Caki2 (cell line): ENCODE measurements at regions not wholly inside any gene's neighbourhood (a gene's known extent, or its start where the extent isn't known, plus 50 kb on each side); places are given as distances from the start of the nearest gene placed in this dataset.

Source experiments
- DNase-seq: peaks from one replicate; pipeline ENCODE4 v3.0.0-alpha.2; 2015; ENCODE audit warnings: low read depth
- in situ Hi-C: cut with HindIII; loops from 2 replicates; pipeline ENCODE4 v1.10.0; 2016; ENCODE audit warnings: low sequenced_read_pairs, low pct_unique_long_range_greater_than_20kb, mixed read lengths

DNA sequence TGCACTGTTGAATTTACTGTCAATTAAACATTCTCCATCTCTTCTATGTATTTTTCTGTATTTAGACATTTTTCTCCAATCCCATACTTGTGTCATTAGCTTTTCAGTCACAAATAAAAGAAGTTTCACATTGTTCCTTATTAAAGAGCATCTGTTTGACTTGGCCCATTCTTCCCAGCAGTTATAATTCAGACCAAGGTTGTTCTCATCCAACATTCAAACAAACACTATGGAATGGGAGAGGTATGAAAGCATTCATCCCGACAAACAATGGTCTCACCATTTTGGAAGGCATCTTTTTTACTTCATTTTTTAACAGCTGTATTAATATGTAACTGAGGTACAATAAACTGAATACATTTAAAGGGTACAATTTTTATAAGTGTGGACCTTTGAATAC, 208.8 kb upstream of the MAF start:
- in situ Hi-C loops = no loop called here
- DNase-seq = no peak

DNA sequence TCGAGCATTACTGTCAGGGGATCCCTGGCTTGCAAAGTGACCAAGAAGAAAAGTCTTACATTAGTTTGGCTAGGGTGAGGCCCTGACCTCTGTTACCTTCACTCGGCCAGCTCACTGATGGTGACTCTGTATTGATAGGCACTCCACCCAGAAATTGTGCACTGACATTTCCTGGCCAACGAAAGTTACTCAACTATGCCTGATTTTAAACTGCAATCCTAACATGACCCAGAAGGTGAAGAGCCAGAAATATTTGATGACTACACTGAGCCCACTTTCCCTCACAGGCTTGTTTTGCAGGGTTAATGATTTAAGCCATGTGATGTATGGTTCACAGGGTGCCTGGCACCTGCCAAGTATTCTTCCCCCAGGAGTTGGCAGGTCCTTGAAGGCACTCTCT, 208.2 kb upstream of the MAF start:
- peak; percentile 65 for DNase-seq
- in situ Hi-C loops = no loop called here

- in situ Hi-C loops = no loop called here
- no peak for DNase-seq
These were observed 206.2 kb upstream of the MAF start for GRCh38 chr16:79806757-79807156.

DNA sequence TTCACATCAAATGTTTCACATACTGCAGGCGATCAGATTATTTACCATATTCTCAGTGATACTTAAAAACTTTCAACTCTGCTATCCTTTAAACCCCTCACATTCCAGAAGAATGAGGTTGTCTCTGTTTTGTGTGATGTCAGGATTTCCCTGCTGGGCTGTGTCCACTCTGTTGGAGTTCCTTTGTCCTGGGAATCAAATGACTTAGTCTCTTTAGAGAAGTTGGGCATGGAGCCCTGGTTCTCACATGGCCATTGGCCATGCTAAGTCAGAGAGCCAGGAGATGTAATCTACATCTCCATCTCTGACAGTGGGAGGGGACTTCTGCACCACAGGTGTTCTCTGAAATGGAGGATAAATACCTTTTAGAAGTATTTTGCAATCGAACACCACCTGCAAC, 205.1 kb upstream of the MAF start:
- in situ Hi-C loops = no loop called here
- no peak for DNase-seq

DNA sequence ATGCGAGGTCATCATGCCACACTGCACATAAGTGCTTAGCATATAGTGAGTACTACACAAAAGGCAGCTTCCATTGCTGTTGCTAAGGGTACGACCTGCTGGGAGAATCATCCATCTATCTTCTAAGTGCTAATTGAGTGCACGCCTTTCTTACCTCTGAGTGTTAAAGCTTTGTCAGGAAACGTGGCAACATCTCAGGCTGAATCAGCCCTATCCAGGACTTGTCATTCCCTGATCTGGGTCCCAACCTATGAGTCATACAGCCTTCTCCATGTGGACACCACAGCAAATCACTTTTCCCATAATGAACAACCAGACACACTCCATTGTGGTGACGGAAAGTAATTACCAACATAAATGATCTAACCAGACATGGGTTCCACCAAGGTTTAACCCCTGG, 201.1 kb upstream of the MAF start:
- DNase-seq = peak; percentile 92

GRCh38 chr16:79800016-79800608, 199.6 kb upstream of the MAF start:
- DNase-seq = no peak
- in situ Hi-C loops = no loop called here

More for the DNA sequence above, 201.1 kb upstream of the MAF start:
- in situ Hi-C loops = no loop called here

- no peak for DNase-seq
- in situ Hi-C loops = no loop called here
These were observed 198.0 kb upstream of the MAF start for GRCh38 chr16:79798416-79799053.

DNA sequence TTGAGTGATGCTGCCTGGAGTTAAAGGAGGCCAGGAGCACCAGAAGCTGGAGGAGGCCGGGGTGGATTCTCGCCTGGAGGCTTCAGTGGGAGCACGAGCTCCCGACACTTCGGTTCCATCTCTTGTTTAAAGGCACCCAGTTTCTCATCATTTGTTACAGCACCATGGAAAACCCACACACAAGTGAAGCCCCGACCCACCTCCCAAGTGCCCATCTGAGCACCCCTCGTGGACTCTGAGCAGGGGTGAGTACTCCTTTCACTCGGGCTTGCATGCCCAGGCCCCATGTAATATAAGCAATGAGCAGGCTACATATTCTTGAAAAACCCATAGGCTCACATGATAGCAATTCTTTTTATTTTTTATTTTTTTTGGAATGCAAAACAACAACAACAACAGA, 196.9 kb upstream of the MAF start:
- in situ Hi-C loops = no loop called here
- DNase-seq = no peak

DNA sequence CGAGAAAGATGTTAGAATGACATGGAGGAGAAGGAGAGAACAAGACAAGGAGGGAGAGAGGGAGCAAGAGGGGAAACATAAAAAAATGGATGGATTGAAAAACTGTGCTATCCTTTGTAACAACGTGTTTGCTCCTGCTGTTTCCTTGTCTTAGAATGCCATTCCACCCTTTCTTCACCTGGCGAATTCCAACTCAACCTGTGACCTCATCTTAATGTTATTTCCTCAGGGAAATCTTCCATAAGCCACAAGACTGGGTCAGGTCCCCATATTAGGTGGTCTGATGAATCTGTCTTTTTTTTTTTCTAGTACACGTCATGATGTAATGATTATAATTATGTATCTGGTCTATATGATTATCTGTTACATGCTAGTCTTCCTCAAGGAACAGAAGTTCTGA, 195.0 kb upstream of the MAF start:
- no peak for DNase-seq
- in situ Hi-C loops = no loop called here

- in situ Hi-C loops = no loop called here
- no peak for DNase-seq
These were observed 194.4 kb upstream of the MAF start for GRCh38 chr16:79794941-79795340.

DNA sequence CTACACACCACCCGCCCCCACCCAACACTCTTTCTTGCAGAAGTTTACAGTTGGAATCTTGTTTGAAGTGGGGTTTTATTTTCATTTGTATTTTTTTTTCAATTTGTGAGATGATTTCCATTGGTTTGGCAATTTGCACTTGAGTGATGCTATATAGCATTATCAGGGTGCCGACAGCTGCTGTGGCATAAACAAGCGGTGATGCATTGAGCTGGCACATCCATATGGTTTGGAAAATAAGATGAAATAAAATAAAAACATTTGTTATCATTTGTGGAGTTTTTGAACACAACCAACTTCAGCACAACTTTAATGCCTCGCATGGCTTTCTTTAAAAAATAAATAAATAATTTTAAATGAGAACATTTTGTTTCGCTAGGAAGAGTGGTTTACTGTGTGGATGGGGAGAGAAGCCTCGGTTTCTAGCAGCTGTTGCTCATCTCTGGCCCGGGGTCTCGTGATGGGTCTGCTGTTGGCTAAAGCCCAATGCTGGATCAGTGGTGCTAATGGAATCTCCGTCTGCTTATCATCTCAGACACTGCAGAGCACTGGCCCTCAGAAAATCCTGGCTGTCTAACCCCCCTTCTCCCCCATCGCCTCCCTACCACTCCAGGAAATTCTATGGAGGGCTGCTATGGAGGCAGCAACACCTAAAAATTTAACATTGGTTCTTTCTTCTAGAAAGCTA, 192.3 kb upstream of the MAF start:
- in situ Hi-C loops = no loop called here

DNA sequence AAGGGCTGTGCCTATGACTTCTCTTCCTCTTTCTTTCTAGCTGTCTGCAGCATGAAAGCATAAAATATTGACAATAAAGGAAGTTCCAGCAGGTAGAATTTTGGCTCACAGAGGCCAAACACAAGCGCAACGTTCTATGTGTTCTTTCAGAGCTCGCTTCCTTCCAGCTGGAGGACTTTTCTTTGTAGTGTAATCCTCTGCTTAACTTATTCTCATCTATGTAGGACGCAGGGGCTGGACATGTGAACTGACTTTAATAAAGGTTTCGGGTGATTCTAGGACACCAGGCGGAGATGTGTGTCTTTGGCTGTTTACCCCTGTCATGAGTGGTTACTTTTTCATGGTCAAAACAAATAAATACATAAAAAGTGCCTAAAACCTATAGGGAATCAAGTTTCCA, 191.5 kb upstream of the MAF start:
- in situ Hi-C loops = no loop called here
- no peak for DNase-seq

More for the DNA sequence above, 192.3 kb upstream of the MAF start:
- no peak for DNase-seq

- DNase-seq = no peak
- in situ Hi-C loops = no loop called here
These were observed 190.3 kb upstream of the MAF start for GRCh38 chr16:79790854-79791253.

GRCh38 chr16:79788949-79789348, 188.4 kb upstream of the MAF start:
- DNase-seq = no peak
- in situ Hi-C loops = no loop called here

- DNase-seq = no peak
- in situ Hi-C loops = no loop called here
These were observed 185.9 kb upstream of the MAF start for GRCh38 chr16:79786389-79786788.

DNA sequence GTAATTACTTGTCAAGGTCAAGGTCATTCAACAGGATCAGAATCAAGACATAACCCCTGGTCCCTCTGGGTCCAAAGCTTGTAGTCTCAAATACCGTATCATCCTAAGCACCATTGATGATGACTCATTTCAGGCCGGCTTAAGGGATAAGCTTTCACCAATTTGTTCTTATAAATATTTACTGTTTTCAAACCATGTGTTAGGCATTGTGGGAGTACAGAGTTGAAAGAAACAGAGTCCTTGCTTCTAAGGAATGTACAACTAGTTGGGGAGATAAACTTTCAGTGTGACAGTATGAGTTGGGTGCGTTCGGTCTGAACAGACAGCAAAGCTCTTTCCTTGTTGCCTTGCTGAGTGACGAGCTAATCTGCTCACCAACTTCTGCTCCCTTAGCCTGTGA, 183.5 kb upstream of the MAF start:
- no peak for DNase-seq
- in situ Hi-C loops = no loop called here

DNA sequence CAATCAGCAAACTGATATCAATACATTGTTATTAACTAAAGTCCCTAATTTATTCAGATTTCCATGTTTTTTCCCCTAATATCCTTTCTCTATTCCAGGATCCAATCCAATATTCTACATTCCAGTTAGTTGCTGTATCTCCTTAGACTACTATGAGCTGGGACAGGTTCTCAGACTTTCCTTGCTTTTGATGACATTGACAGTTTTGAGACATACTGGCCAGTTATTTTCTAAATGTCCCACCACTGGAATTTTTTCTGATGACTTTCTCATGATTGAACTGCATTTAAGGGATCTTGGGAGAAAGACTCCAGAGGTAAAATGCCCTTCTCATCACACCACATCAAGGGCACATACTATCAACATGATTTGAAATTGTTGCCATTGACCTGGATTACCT, 177.1 kb upstream of the MAF start:
- DNase-seq = no peak
- in situ Hi-C loops = no loop called here

DNA sequence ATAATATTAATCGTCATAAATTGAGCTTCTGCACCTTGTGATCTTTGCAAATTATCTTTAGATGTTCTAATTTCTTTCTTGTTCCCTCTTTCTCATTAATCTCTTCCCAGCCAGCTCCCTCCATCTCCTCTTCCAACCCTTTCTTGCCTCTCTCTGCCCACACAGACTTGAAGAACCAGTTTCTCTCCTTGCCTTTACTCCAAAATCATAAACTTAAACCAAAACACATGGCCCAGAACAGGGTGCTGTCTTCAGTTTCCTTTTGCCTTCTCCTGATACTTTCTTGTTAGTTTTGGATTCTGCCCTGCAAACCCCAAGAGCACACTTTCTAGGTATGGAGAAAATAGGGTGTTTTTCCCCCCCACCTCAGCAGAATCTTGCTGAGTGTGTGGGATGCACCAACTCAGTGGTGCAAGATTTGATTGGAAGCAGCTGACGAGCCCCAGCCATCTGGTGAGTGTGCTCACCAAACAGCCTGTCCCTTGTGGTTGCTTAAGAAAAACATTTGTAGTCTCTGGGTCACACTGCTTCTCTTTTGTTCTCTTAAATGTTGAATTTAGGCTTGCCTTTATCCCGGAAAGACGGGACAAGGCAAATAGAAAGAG, 175.8 kb upstream of the MAF start:
- in situ Hi-C loops = no loop called here

DNA sequence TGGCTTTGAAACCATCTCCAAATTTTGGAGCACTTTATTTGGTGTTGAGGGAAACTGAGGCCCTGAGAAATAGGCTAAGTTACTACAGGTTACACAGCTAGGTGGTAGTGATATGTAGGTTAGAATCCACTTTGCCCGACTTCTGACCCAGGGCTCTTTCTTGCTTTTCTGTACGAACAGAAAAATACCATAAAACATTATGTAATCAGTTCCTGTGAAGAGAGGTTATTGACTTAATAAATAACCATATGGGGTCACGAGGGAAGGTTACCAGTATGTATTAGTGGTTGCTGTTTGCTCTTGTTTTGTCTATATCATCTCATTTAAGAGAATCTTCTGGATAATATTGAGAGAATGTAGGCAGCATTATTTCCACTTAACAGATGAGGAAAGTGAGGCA, 172.2 kb upstream of the MAF start:
- in situ Hi-C loops = no loop called here
- no peak for DNase-seq

More for the DNA sequence above, 175.8 kb upstream of the MAF start:
- DNase-seq = no peak
